ENCODE measurements at regions not wholly inside any gene's neighbourhood (a gene's known extent, or its start where the extent isn't known, plus 50 kb on each side); places are given as distances from the start of the nearest gene placed in this dataset.

DNA sequence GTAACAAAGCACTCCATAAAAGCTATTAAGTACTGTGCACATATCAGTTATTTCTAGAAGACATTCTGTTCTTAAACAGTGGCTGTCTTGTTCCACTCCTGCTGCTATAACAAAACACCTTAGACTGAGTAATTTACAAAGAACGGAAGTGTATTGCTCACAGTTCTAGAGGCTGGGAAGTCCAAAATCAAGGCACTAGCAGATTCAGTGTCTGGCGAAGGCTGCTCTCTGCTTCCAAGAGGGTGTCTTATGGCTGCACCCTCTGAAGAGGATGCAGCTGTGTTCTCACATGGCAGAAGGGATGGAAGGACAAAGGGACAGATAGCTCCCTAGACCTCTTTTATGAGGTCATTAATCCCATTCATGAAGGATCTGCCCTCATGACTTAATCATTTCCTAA, 424.2 kb upstream of the ZMIZ1 start:
- Histone ChIP-seq H3K27me3 (no peaks in the 10 kb centered on the region), H3K27ac (no peak overlapping the region), H3K36me3 (no peaks in the 10 kb centered on the region), H3K4me1 (no peaks in the 10 kb centered on the region), H3K4me3 (no peak overlapping the region), H3K9me3 (no peaks in the 10 kb centered on the region)
- no peak for TF ChIP-seq POLR2A (IDR thresholded peaks at IDR 0.05)
- TF ChIP-seq CTCF (IDR thresholded peaks at IDR 0.05): no peak
- no peak for TF ChIP-seq EP300 (IDR thresholded peaks at IDR 0.05)
- no peak for TF ChIP-seq POLR2AphosphoS5 (IDR thresholded peaks at IDR 0.05)
- no peak for DNase-seq (ENCODE audit: low spot score in 2 of 2)
- 98% methylated on average over 2 of the region's 2 CpGs for WGBS

GRCh38 chr10:78645169-78645686, 423.5 kb upstream of the ZMIZ1 start:
- Histone ChIP-seq H3K36me3 (no peaks in the 10 kb centered on the region), H3K4me3 (no peak overlapping the region), H3K27ac (no peak overlapping the region), H3K27me3 (no peaks in the 10 kb centered on the region), H3K9me3 (no peaks in the 10 kb centered on the region), H3K4me1 (no peaks in the 10 kb centered on the region)
- DNase-seq (ENCODE audit: low spot score in 2 of 2): no peak
- no peak for TF ChIP-seq POLR2AphosphoS5 (IDR thresholded peaks at IDR 0.05)
- no peak for TF ChIP-seq POLR2A (IDR thresholded peaks at IDR 0.05)
- TF ChIP-seq EP300 (IDR thresholded peaks at IDR 0.05): no peak
- TF ChIP-seq CTCF (IDR thresholded peaks at IDR 0.05): no peak
- 96% methylated on average over 5 of the region's 5 CpGs for WGBS

DNA sequence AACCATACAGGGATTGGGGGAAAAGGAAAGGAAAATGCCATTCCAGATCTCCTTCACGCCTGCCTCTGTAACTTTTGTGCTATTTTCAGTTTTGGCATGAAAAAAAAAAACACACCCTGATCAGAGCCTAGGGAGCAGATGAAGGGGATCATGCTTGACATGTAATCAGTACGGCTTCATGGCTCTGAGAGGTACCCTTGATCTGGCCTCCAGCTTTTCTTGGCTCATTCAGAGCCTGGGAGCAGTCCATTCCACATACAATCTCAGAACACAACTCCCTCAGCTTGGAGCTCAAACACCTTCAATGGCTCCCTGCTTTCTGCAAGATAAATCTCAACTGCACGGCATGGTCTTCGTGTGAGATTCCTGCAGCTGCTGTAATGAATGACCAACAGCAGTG, 422.8 kb upstream of the ZMIZ1 start:
- WGBS: 86% methylated on average over 4 of the region's 4 CpGs
- Histone ChIP-seq H3K27ac (no peak overlapping the region), H3K4me1 (no peaks in the 10 kb centered on the region), H3K36me3 (no peaks in the 10 kb centered on the region), H3K4me3 (no peak overlapping the region), H3K27me3 (no peaks in the 10 kb centered on the region), H3K9me3 (no peaks in the 10 kb centered on the region)
- TF ChIP-seq POLR2AphosphoS5 (IDR thresholded peaks at IDR 0.05): no peak
- TF ChIP-seq EP300 (IDR thresholded peaks at IDR 0.05): no peak
- no peak for TF ChIP-seq CTCF (IDR thresholded peaks at IDR 0.05)
- TF ChIP-seq POLR2A (IDR thresholded peaks at IDR 0.05): no peak
- no peak for DNase-seq (ENCODE audit: low spot score in 2 of 2)

DNA sequence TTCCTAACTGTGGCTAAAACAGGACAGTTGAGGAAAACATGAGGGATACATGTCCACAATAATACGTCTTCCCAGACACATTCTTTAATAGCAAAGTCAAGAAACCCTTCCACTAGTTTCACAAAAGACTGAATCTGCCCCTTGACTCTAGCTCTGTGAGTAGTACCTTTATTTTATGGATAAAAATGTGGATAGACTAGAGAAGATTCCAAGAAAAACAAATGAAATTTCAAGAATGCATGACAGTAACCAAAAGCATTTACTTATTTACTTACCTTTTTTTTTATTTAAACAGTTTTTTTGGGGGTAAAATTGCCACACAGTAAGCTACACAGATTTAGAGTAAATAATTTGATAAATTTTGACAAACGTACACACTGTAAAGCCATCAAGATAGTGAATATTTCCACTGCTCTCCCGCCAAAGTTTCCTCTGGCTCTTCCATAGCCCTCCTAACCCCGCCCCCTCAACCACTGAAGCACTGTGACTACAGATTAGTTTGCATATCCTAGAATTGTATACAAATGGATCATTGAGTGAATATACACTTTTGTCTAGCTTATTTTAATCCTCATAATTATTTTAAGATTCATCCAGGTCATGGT, 420.4 kb upstream of the ZMIZ1 start:
- TF ChIP-seq POLR2A (IDR thresholded peaks at IDR 0.05): no peak
- no peak for TF ChIP-seq EP300 (IDR thresholded peaks at IDR 0.05)
- TF ChIP-seq CTCF (IDR thresholded peaks at IDR 0.05): no peak
- TF ChIP-seq POLR2AphosphoS5 (IDR thresholded peaks at IDR 0.05): no peak
- Histone ChIP-seq H3K36me3 (no peaks in the 10 kb centered on the region), H3K27me3 (no peaks in the 10 kb centered on the region), H3K9me3 (no peaks in the 10 kb centered on the region), H3K4me1 (no peaks in the 10 kb centered on the region), H3K27ac (no peak overlapping the region), H3K4me3 (no peak overlapping the region)
- 68% methylated on average over 4 of the region's 4 CpGs for WGBS
- no peak for DNase-seq (ENCODE audit: low spot score in 2 of 2)

DNA sequence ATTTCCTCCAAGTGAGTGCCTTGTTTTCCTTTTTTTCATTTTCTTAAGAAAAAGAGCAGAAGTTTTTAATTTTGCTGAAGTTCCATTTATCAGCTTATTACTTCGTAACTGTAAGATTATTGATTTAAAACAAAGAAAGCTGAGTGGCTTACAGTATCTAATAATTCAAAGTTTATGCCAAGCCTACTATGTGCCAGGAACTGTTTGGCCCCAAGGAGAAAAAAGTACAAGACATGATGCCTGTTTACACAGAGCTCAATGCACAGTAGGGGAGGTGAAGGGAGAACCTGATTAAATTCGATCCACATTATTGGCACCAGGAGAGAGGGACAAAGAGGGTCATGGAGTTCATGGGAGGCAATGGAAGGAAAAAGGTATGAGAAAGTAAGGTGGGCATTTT, 419.3 kb upstream of the ZMIZ1 start:
- no peak for DNase-seq (ENCODE audit: low spot score in 2 of 2)
- WGBS: 60% methylated on average over 2 of the region's 2 CpGs
- Histone ChIP-seq H3K27me3 (peaks cover 7% of the 10 kb centered on the region), H3K4me1 (no peaks in the 10 kb centered on the region), H3K27ac (peak overlapping the region; percentile 35), H3K36me3 (no peaks in the 10 kb centered on the region), H3K4me3 (no peak overlapping the region), H3K9me3 (no peaks in the 10 kb centered on the region)
- TF ChIP-seq CTCF (IDR thresholded peaks at IDR 0.05) (no peak), EP300 (IDR thresholded peaks at IDR 0.05) (no peak), POLR2AphosphoS5 (IDR thresholded peaks at IDR 0.05) (no peak), POLR2A (IDR thresholded peaks at IDR 0.05) (no peak)

All from suprapubic skin (tissue), 4 donors.